ENCODE measurements at regions not wholly inside any gene's neighbourhood (a gene's known extent, or its start where the extent isn't known, plus 50 kb on each side); places are given as distances from the start of the nearest gene placed in this dataset.

GRCh38 chr4:71130827-71131603 is 137.6 kb downstream of the DCK start:
- DNase-seq (ENCODE audit: low read depth, low spot score) = peak; percentile 33
- H3K4me3 ChIP-seq (ENCODE audit: low read depth, low read length) = peak overlapping the region; percentile 40
- TF ChIP-seq CTCF (IDR thresholded peaks at IDR 0.05; ENCODE audit: insufficient read depth, low read length, missing control alignments) = peak; percentile 12
- CTCF ChIA-PET = interaction anchor here (0.7 to 2.8 kb wide), 14 partner anchors 9 to 587 kb away, joined by 3 to 25 read pairs (median 4); no protein-coding TSS in a partner anchor
- POLR2A ChIA-PET = no interaction called here

GRCh38 chr4:71132486-71132885 is 139.0 kb downstream of the DCK start:
- TF ChIP-seq CTCF (IDR thresholded peaks at IDR 0.05; ENCODE audit: insufficient read depth, low read length, missing control alignments) = no peak
- ChIA-PET POLR2A (no interaction called here), CTCF (interaction anchor here (1.4 to 2.8 kb wide), 4 partner anchors 16 to 579 kb away, joined by 3 to 25 read pairs (median 7); no protein-coding TSS in a partner anchor)
- DNase-seq (ENCODE audit: low read depth, low spot score) = peak; percentile 21
- H3K4me3 ChIP-seq (ENCODE audit: low read depth, low read length) = no peak overlapping the region

GRCh38 chr4:71133491-71133890 is 140.0 kb downstream of the DCK start:
- H3K4me3 ChIP-seq (ENCODE audit: low read depth, low read length) = no peak overlapping the region
- ChIA-PET CTCF (interaction anchor here (2.8 kb wide), 1 partner anchor 51 kb away, joined by 10 read pairs; no protein-coding TSS in a partner anchor), POLR2A (no interaction called here)
- DNase-seq (ENCODE audit: low read depth, low spot score) = no peak
- TF ChIP-seq CTCF (IDR thresholded peaks at IDR 0.05; ENCODE audit: insufficient read depth, low read length, missing control alignments) = no peak

- TF ChIP-seq CTCF (IDR thresholded peaks at IDR 0.05; ENCODE audit: insufficient read depth, low read length, missing control alignments) = no peak
- no peak overlapping the region for H3K4me3 ChIP-seq (ENCODE audit: low read depth, low read length)
- DNase-seq (ENCODE audit: low read depth, low spot score) = no peak
- CTCF ChIA-PET = interaction anchor here (2.8 kb wide), 1 partner anchor 48 kb away, joined by 10 read pairs; no protein-coding TSS in a partner anchor
- POLR2A ChIA-PET = no interaction called here
Measured at GRCh38 chr4:71136071-71136470, 142.6 kb downstream of the DCK start.

- no peak for DNase-seq (ENCODE audit: low read depth, low spot score)
- CTCF ChIA-PET = no interaction called here
- POLR2A ChIA-PET = no interaction called here
- TF ChIP-seq CTCF (IDR thresholded peaks at IDR 0.05; ENCODE audit: insufficient read depth, low read length, missing control alignments) = no peak
- H3K4me3 ChIP-seq (ENCODE audit: low read depth, low read length) = no peak overlapping the region
Measured at GRCh38 chr4:71138007-71138615, 144.7 kb downstream of the DCK start.

- ChIA-PET POLR2A (no interaction called here), CTCF (interaction anchor here (1.4 kb wide), 1 partner anchor 9 kb away, joined by 7 read pairs; no protein-coding TSS in a partner anchor)
- TF ChIP-seq CTCF (IDR thresholded peaks at IDR 0.05; ENCODE audit: insufficient read depth, low read length, missing control alignments) = no peak
- H3K4me3 ChIP-seq (ENCODE audit: low read depth, low read length) = no peak overlapping the region
- no peak for DNase-seq (ENCODE audit: low read depth, low spot score)
Measured at GRCh38 chr4:71140563-71140962, 147.1 kb downstream of the DCK start.

Measured in AG04449 (cell line).